ENCODE measurements at regions not wholly inside any gene's neighbourhood (a gene's known extent, or its start where the extent isn't known, plus 50 kb on each side); places are given as distances from the start of the nearest gene placed in this dataset.

DNA sequence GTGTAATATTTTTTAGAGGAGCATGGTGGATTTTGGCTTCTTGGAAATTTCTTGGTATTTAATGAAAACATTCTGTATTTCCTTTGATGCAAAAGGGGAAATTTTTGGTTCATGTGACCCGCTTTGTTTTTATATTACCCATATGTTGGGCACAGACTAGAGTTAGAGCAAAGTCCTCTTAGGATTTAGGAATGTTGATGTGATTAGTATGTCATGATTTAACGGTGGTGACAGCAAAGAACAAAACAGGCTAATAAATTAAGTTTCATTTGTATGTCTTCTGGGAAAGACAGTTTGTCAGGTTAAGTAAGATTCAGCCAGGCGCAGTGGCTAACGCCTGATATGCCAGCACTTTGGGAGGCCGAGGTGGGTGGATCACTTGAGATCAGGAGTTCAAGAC lies 304.6 kb downstream of the REEP3 start:
- no peak for TF ChIP-seq CTCF (IDR thresholded peaks at IDR 0.05)
- TF ChIP-seq POLR2A (IDR thresholded peaks at IDR 0.05), result no peak
